NCI-H1105 treated with DMSO at 0.1 percent for 48 hours (cell line): ENCODE measurements at regions not wholly inside any gene's neighbourhood (a gene's known extent, or its start where the extent isn't known, plus 50 kb on each side); places are given as distances from the start of the nearest gene placed in this dataset.
A peak's percentile ranks its signal among the peaks of the same experiment; 100 is the strongest.
"Not testable (repeated sequence)": the region's sequence is repeated elsewhere in the genome, so short reads cannot be mapped to it uniquely, and the experiment has no call there.

Source experiments
- DNase-seq: peaks from one replicate; lab custom pipeline; 2025; lab: John Stamatoyannopoulos, UW

DNA sequence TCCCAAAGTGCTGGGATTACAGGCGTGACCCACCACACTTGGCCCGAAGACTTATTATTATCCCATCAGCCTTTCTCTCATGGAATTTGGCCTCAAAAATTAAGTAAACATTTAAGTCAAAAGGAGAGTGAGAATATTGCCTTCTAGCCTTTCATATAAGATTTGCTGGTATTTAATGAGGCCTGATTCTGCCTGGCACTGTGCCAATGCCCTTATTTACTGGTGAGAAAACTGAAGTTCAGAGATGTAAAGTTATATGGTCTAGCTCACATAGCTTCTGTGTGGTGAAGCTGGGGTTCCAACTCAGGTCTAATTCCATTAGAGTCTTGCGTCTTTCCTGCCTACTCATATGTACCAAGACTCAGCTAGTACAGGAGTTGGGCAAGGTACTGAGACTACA lies 260.2 kb downstream of the SDHAF3 start:
- no peak for DNase-seq

DNA sequence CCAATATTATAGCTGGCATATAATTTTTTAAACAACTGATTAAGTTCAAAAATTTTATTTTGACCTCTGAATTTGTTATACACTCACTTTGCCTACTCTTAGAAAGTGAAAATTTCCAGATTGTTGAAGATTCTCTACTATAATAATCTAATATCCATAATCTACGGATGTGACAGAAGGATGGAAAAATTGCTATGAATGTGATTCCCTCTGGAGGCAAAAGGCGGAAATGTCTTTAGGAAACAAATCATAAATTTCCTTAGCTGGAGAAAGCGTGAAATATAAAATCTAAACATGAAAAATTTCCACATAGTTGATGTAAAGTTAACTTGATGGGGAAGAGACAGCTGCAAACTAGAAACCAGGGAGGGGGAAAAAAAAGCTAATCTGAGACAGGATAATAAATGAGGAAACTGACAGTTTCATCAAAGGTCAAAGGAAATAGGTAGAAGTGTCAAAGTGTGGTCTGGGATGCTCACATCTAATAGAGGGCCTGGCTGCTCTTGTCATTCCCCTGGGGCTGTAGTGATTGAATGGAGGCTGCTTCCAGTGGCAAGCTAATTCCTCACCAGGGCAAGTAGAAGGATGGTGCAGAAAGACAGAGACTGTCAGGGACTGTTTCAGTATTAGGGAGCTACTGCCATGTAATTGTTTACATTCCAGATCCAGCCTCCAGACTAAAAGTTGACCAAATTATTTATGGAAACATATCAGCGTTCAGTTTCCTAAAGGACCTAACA lies 264.5 kb downstream of the SDHAF3 start:
- DNase-seq: peak; percentile 4

GRCh38 chr7:97390052-97390451 lies 272.6 kb downstream of the SDHAF3 start:
- no peak for DNase-seq

GRCh38 chr7:97390915-97391593 lies 273.6 kb downstream of the SDHAF3 start:
- no peak for DNase-seq

GRCh38 chr7:97401398-97401797 lies 283.9 kb downstream of the SDHAF3 start:
- DNase-seq: peak; percentile 63

- DNase-seq: no peak
These were observed 288.3 kb downstream of the SDHAF3 start for GRCh38 chr7:97405835-97406234.

GRCh38 chr7:97407106-97407505 lies 289.6 kb downstream of the SDHAF3 start:
- DNase-seq: no peak

- DNase-seq: no peak
These were observed 291.8 kb downstream of the SDHAF3 start for GRCh38 chr7:97409346-97409745.

- DNase-seq: no peak
These were observed 300.8 kb downstream of the SDHAF3 start for GRCh38 chr7:97418312-97418711.

DNA sequence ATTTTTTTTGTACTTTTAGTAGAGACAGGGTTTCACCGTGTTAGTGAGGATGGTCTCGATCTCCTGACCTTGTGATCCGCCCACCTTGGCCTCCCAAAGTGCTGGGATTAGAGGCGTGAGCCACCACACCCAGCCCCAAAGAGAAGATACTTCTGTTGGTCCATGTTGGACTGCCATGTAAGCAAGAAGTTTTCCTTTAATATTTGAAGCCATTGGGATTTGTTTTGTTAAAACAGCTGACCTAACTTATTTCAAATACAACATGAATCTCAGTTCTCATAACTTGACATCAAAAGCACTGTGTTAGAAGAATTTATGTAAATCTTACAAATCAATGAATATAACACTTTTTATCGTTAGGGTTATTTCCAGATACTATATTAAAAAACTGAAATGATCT lies 302.4 kb downstream of the SDHAF3 start:
- DNase-seq: no peak

GRCh38 chr7:97421307-97421930 lies 303.9 kb downstream of the SDHAF3 start:
- no peak for DNase-seq

DNA sequence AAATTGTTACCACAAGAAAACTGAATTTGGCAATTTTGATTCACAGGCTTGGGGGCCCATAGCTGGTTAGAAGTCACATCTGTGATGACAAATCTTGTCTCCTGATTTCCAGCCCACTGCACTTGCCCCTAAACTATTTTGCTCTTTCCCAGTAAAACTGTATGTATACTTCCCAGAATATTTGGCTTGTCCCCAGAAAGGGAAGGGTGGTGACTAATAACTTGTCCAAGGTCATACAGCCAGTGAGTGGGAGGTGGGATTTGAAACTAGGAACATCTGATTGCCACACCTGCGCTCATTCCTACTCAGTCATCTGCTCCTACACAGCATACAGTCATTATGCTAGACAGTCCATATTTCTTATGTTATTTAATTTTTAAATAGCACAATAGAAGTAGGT lies 304.5 kb downstream of the SDHAF3 start:
- DNase-seq: no peak

- DNase-seq: no peak
These were observed 301.9 kb upstream of the TAC1 start for GRCh38 chr7:97430006-97430405.

DNA sequence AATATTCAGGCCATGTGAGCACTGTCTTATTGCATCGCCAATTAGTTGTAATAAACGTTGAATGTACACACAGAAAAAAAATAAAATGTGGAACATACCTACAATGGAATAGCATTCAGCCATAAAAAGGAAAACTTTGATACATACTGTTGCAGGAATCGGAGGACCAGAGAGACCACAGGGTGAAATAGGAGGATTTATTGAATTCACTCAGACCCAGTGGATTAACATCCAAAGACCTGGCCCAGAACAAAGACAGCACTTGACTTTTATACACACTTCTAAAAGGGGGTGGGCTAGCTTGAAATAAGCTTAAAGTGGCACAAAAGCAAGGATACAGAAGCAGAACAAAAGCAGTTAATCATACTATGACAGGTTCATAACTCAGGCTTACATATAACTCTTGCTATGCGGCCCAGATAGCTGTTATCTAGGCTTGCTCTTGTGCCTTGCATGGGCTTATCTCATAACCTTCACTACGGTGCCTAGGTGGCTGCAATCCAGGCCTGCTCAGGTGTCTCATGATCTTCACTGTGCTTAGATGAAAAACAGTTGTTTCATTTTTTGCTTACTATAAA lies 292.2 kb upstream of the TAC1 start:
- no peak for DNase-seq

DNA sequence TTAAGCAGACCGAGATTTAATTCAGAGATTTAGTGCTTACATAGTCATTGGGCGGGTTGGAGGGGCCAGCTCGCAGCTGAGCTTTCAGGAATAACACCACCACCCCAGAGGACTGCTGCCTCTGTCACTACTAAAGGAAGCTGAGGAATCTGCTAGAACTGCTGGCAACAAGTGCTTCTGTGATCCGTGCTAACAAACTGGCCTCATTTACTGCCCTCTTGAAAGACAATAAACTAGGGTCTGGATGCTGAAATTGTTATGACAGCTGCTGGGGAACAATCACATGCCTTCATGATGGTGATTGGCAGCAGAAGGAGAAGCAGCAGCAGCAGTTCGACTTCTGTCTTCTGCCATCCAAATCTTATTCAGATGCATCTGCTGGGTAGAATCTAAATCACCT lies 285.5 kb upstream of the TAC1 start:
- peak; percentile 89 for DNase-seq

DNA sequence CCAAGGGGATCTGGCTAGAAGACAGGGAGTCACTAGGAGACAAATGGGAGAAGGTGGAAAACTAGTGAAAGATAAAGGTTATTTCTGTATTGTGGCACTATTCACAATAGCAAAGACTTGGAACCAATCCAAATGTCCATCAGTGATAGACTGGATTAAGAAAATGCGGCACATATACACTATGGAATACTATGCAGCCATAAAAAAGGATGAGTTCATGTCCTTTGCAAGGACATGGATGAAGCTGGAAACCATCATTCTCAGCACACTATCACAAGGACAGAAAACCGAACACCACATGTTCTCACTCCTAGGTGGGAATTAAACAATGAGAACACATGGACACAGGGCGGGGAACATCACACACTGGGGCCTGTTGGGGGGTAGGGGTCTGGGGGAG lies 282.4 kb upstream of the TAC1 start:
- DNase-seq: not testable (repeated sequence)

GRCh38 chr7:97450516-97450915 lies 281.4 kb upstream of the TAC1 start:
- no peak for DNase-seq

GRCh38 chr7:97454636-97455035 lies 277.2 kb upstream of the TAC1 start:
- DNase-seq: no peak

DNA sequence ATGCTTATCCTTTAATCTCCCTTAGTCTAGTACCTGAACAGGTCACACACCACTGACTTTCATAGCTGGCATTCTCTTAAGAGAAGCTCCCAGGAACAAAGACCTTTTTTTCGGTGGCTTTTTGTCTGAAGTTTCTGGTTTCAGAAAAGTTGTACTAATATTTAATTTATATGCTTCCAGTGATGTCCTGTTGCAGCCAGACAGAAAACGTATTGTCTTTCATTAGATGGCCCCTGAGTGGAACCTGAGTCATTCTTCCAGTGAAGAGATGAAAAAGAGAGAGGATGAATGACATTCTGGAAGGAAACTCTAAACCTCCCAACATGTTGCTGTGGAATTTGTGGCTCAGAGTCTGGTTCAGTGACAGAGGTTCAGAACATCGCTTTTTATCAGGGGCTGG lies 274.8 kb upstream of the TAC1 start:
- no peak for DNase-seq

GRCh38 chr7:97460433-97460832 lies 271.5 kb upstream of the TAC1 start:
- no peak for DNase-seq

GRCh38 chr7:97461596-97461995 lies 270.3 kb upstream of the TAC1 start:
- no peak for DNase-seq

GRCh38 chr7:97466071-97466470 lies 265.8 kb upstream of the TAC1 start:
- no peak for DNase-seq
